T-cell (primary cell): ENCODE measurements at regions not wholly inside any gene's neighbourhood (a gene's known extent, or its start where the extent isn't known, plus 50 kb on each side); places are given as distances from the start of the nearest gene placed in this dataset.
"Not testable (repeated sequence)": the region's sequence is repeated elsewhere in the genome, so short reads cannot be mapped to it uniquely, and the experiment has no call there.

ENCODE experiments used
- ATAC-seq, 4 experiments: fragments of 200-7000 bp in 3 of 4; fragments of 150-1000 bp in 1 of 4; cut with Tn5 transposase; replicated peaks in 1 of 4; 1 replicate in 3 of 4; 2 replicates in 1 of 4; pipeline ENCODE4 v1.10.0; 2021; ENCODE audit warnings: moderate library complexity in 3 of 4, mild to moderate bottlenecking in 2 of 4, moderate number of reproducible peaks in 1 of 4
- CTCF ChIA-PET, 2 donors: fragments of 300-600 bp; sonication (Branson Sonifier 250); formaldehyde crosslinking; loops; one replicate each; lab custom pipeline; 2022; ENCODE audit warnings: antibody characterized with exemption in 2 of 2; lab: Charles Lee
- POLR2A ChIA-PET, 2 donors: fragments of 300-600 bp; sonication (Branson Sonifier 250); formaldehyde crosslinking; loops; one replicate each; lab custom pipeline; 2022; ENCODE audit warnings: antibody characterized with exemption in 2 of 2; lab: Charles Lee
- DNase-seq, 35 experiments: peaks; one replicate each; pipeline versions ENCODE4 v3.0.0 to v3.0.0-alpha.2; 2013 to 2023
- H3K27ac ChIP-seq: one replicate; pipeline ENCODE4 v1.5.1; 2013; ENCODE audit warnings: low read length
- H3K27me3 ChIP-seq, 2 experiments: replicated peaks in 1 of 2; 1 replicate in 1 of 2; 2 replicates in 1 of 2; pipeline versions ENCODE4 v1.6.1 to v1.7.0; 2013; ENCODE audit warnings: low read length in 1 of 2, mixed read lengths in 1 of 2; ENCODE audit not compliant: control insufficient read depth in 2 of 2, insufficient read depth in 2 of 2; ENCODE audit errors: extremely low read depth in 1 of 2
- H3K36me3 ChIP-seq, 2 donors: 1 replicate in 1 of 2; 2 replicates in 1 of 2; pipeline versions ENCODE4 v1.6.1 to v1.7.0; 2013; ENCODE audit warnings: low read length in 1 of 2; ENCODE audit not compliant: control insufficient read depth in 2 of 2, insufficient read depth in 1 of 2; ENCODE audit errors: extremely low read depth in 1 of 2
- H3K4me1 ChIP-seq, 2 experiments: 1 replicate in 1 of 2; 2 replicates in 1 of 2; pipeline versions ENCODE4 v1.6.1 to v1.7.0; 2013; ENCODE audit warnings: low read length in 2 of 2, mixed read lengths in 1 of 2; ENCODE audit not compliant: insufficient read depth in 2 of 2, control insufficient read depth in 1 of 2; ENCODE audit errors: extremely low read depth in 1 of 2
- H3K4me3 ChIP-seq, 2 donors: 1 replicate in 1 of 2; 2 replicates in 1 of 2; pipeline versions ENCODE4 v1.5.1 to v1.7.0; 2013; ENCODE audit warnings: mild to moderate bottlenecking in 2 of 2, low read length in 1 of 2, moderate library complexity in 1 of 2; ENCODE audit not compliant: control insufficient read depth in 1 of 2; ENCODE audit errors: extremely low read depth in 1 of 2
- H3K9me3 ChIP-seq: 2 replicates; pipeline ENCODE4 v1.7.0; 2013
- H3K27ac Mint-ChIP-seq, 2 donors: one replicate each; pipeline ENCODE4 v1.8.0; 2020 to 2021; ENCODE audit warnings: mild to moderate bottlenecking in 2 of 2, mixed read lengths in 2 of 2
- H3K27me3 Mint-ChIP-seq, 2 donors: one replicate each; pipeline ENCODE4 v1.8.0; 2021 to 2022; ENCODE audit warnings: mixed read lengths in 2 of 2
- H3K36me3 Mint-ChIP-seq: one replicate; pipeline ENCODE4 v1.8.0; 2021; ENCODE audit warnings: mixed read lengths
- H3K4me1 Mint-ChIP-seq, 3 donors: one replicate each; pipeline ENCODE4 v1.8.0; 2020 to 2022; ENCODE audit warnings: mixed read lengths in 3 of 3, mild to moderate bottlenecking in 1 of 3
- H3K4me3 Mint-ChIP-seq, 3 donors: one replicate each; pipeline ENCODE4 v1.8.0; 2020 to 2022; ENCODE audit warnings: mild to moderate bottlenecking in 3 of 3, mixed read lengths in 3 of 3, moderate library complexity in 3 of 3
- H3K9me3 Mint-ChIP-seq, 3 donors: one replicate each; pipeline ENCODE4 v1.8.0; 2020 to 2022; ENCODE audit warnings: mixed read lengths in 3 of 3
- WGBS: methylation state at CpG from one replicate; pipeline ENCODE4 v1.1.5; 2013; ENCODE audit warnings: missing lambda C conversion rate; ENCODE audit not compliant: insufficient coverage; 5-methylcytosine and 5-hydroxymethylcytosine counted together

- Mint-ChIP-seq H3K27ac (no peak overlapping the region), H3K4me1 (no peaks in the 10 kb centered on the region), H3K9me3 (peaks cover 4 to 15% (median 12%) of the 10 kb centered on the region in 3 donors), H3K27me3 (peaks cover 0 to 8% of the 10 kb centered on the region in 2 donors), H3K4me3 (no peak overlapping the region), H3K36me3 (no peaks in the 10 kb centered on the region)
- DNase-seq (no peak), ATAC-seq (no peak)
- POLR2A ChIA-PET: no interaction called here
- Histone ChIP-seq H3K27ac (no peak overlapping the region), H3K4me1 (no peaks in the 10 kb centered on the region), H3K9me3 (no peaks in the 10 kb centered on the region), H3K36me3 (no peaks in the 10 kb centered on the region), H3K27me3 (no peaks in the 10 kb centered on the region), H3K4me3 (no peak overlapping the region)
- CTCF ChIA-PET: interaction anchor here in 1 of 2 donors (0.5 kb wide), 1 partner anchor 17 kb away, joined by 7 read pairs; no protein-coding TSS in a partner anchor
- WGBS: no CpG with 5 or more reads among the region's 4 CpGs
Measured at GRCh38 chrX:19245711-19246269, 97.9 kb upstream of the PDHA1 start.

- Histone ChIP-seq H3K4me1 (no peaks in the 10 kb centered on the region), H3K27me3 (peaks cover 0 to 3% of the 10 kb centered on the region in 2 experiments), H3K4me3 (no peak overlapping the region), H3K27ac (no peak overlapping the region), H3K9me3 (no peaks in the 10 kb centered on the region), H3K36me3 (no peaks in the 10 kb centered on the region)
- Mint-ChIP-seq H3K9me3 (peaks cover 0 to 9% (median 0%) of the 10 kb centered on the region in 3 donors), H3K27ac (no peak overlapping the region), H3K27me3 (peaks cover 2 to 23% of the 10 kb centered on the region in 2 donors), H3K4me3 (no peak overlapping the region), H3K4me1 (no peaks in the 10 kb centered on the region), H3K36me3 (no peaks in the 10 kb centered on the region)
- ChIA-PET CTCF (no interaction called here), POLR2A (no interaction called here)
- no peak for DNase-seq
- no peak for ATAC-seq
- WGBS: no CpG with 5 or more reads among the region's 8 CpGs
Measured at GRCh38 chrX:19256986-19257385, 86.7 kb upstream of the PDHA1 start.

GRCh38 chrX:19261026-19261425 lies 82.7 kb upstream of the PDHA1 start:
- H3K9me3 ChIP-seq, ATAC-seq, H3K4me1 ChIP-seq, POLR2A ChIA-PET, H3K36me3 ChIP-seq, H3K27ac Mint-ChIP-seq, H3K27ac ChIP-seq, CTCF ChIA-PET, H3K4me1 Mint-ChIP-seq, H3K27me3 ChIP-seq, H3K36me3 Mint-ChIP-seq, H3K9me3 Mint-ChIP-seq, DNase-seq, H3K4me3 ChIP-seq, H3K4me3 Mint-ChIP-seq: not testable (repeated sequence)
- WGBS: no CpG with 5 or more reads among the region's 10 CpGs
- H3K27me3 Mint-ChIP-seq: peaks cover 2 to 13% of the 10 kb centered on the region in 2 donors

- Histone ChIP-seq H3K4me3 (no peak overlapping the region), H3K27me3 (peaks cover 0 to 3% of the 10 kb centered on the region in 2 experiments), H3K36me3 (no peaks in the 10 kb centered on the region), H3K9me3 (no peaks in the 10 kb centered on the region), H3K27ac (no peak overlapping the region), H3K4me1 (no peaks in the 10 kb centered on the region)
- DNase-seq (no peak), ATAC-seq (no peak)
- no peaks in the 10 kb centered on the region for H3K4me1 Mint-ChIP-seq
- no peak overlapping the region for H3K4me3 Mint-ChIP-seq
- no peak overlapping the region for H3K27ac Mint-ChIP-seq
- no CpG with 5 or more reads among the region's 1 CpG for WGBS
- ChIA-PET CTCF (no interaction called here), POLR2A (no interaction called here)
- H3K9me3 Mint-ChIP-seq: no peaks in the 10 kb centered on the region
- peaks cover 0 to 12% of the 10 kb centered on the region in 2 donors for H3K27me3 Mint-ChIP-seq
- no peaks in the 10 kb centered on the region for H3K36me3 Mint-ChIP-seq
Measured at GRCh38 chrX:19270727-19271126, 73.0 kb upstream of the PDHA1 start.

GRCh38 chrX:19272452-19272851 lies 71.3 kb upstream of the PDHA1 start:
- peaks cover 0 to 7% of the 10 kb centered on the region in 2 donors for H3K27me3 Mint-ChIP-seq
- DNase-seq (no peak), ATAC-seq (no peak)
- Histone ChIP-seq H3K4me1 (no peaks in the 10 kb centered on the region), H3K27me3 (peaks cover 0 to 3% of the 10 kb centered on the region in 2 experiments), H3K27ac (no peak overlapping the region), H3K4me3 (no peak overlapping the region), H3K9me3 (no peaks in the 10 kb centered on the region), H3K36me3 (no peaks in the 10 kb centered on the region)
- no peaks in the 10 kb centered on the region for H3K4me1 Mint-ChIP-seq
- POLR2A ChIA-PET: no interaction called here
- H3K9me3 Mint-ChIP-seq: peaks cover 0 to 4% (median 0%) of the 10 kb centered on the region in 3 donors
- CTCF ChIA-PET: no interaction called here
- WGBS: no CpG with 5 or more reads among the region's 2 CpGs
- no peak overlapping the region for H3K4me3 Mint-ChIP-seq
- no peaks in the 10 kb centered on the region for H3K36me3 Mint-ChIP-seq
- H3K27ac Mint-ChIP-seq: no peak overlapping the region

- H3K36me3 ChIP-seq: no peaks in the 10 kb centered on the region
- H3K27ac ChIP-seq: no peak overlapping the region
- H3K27me3 Mint-ChIP-seq: peaks cover 6 to 15% of the 10 kb centered on the region in 2 donors
- no peak overlapping the region for H3K4me3 ChIP-seq
- CTCF ChIA-PET: no interaction called here
- H3K9me3 Mint-ChIP-seq: peaks cover 0 to 9% (median 2%) of the 10 kb centered on the region in 3 donors
- H3K9me3 ChIP-seq: no peaks in the 10 kb centered on the region
- H3K4me1 ChIP-seq: no peaks in the 10 kb centered on the region
- no peaks in the 10 kb centered on the region for H3K36me3 Mint-ChIP-seq
- ATAC-seq (no peak), DNase-seq (no peak)
- WGBS: no CpG with 5 or more reads among the region's 1 CpG
- POLR2A ChIA-PET: no interaction called here
- no peaks in the 10 kb centered on the region for H3K27me3 ChIP-seq
- H3K4me1 Mint-ChIP-seq: no peaks in the 10 kb centered on the region
- no peak overlapping the region for H3K27ac Mint-ChIP-seq
- no peak overlapping the region for H3K4me3 Mint-ChIP-seq
Measured at GRCh38 chrX:19280636-19281035, 63.1 kb upstream of the PDHA1 start.

- peaks cover 0 to 7% (median 2%) of the 10 kb centered on the region in 3 donors for H3K9me3 Mint-ChIP-seq
- DNase-seq (no peak), ATAC-seq (no peak)
- POLR2A ChIA-PET: no interaction called here
- no peaks in the 10 kb centered on the region for H3K36me3 ChIP-seq
- H3K36me3 Mint-ChIP-seq: no peaks in the 10 kb centered on the region
- WGBS: no CpG with 5 or more reads among the region's 1 CpG
- no peaks in the 10 kb centered on the region for H3K4me1 Mint-ChIP-seq
- peaks cover 6 to 20% of the 10 kb centered on the region in 2 donors for H3K27me3 Mint-ChIP-seq
- no peaks in the 10 kb centered on the region for H3K9me3 ChIP-seq
- H3K27ac Mint-ChIP-seq: no peak overlapping the region
- no peak overlapping the region for H3K4me3 ChIP-seq
- no peak overlapping the region for H3K27ac ChIP-seq
- CTCF ChIA-PET: no interaction called here
- no peaks in the 10 kb centered on the region for H3K4me1 ChIP-seq
- no peaks in the 10 kb centered on the region for H3K27me3 ChIP-seq
- H3K4me3 Mint-ChIP-seq: no peak overlapping the region
Measured at GRCh38 chrX:19281256-19281655, 62.5 kb upstream of the PDHA1 start.
